ENCODE measurements at regions not wholly inside any gene's neighbourhood (a gene's known extent, or its start where the extent isn't known, plus 50 kb on each side); places are given as distances from the start of the nearest gene placed in this dataset.
A peak's percentile ranks its signal among the peaks of the same experiment; 100 is the strongest.

GRCh38 chrX:16445166-16445752 lies 204.7 kb upstream of the S100G start:
- no peaks in the 10 kb centered on the region for H3K27me3 Mint-ChIP-seq
- H3K4me1 Mint-ChIP-seq, result no peaks in the 10 kb centered on the region
- H3K27ac Mint-ChIP-seq, result no peak overlapping the region
- no peaks in the 10 kb centered on the region for H3K9me3 Mint-ChIP-seq
- no peaks in the 10 kb centered on the region for H3K36me3 Mint-ChIP-seq (ENCODE audit: low read depth)
- no peak overlapping the region for H3K4me3 Mint-ChIP-seq
- peak; percentile 50 for ATAC-seq (replicated peaks)

GRCh38 chrX:16451334-16451733 lies 198.6 kb upstream of the S100G start:
- Mint-ChIP-seq H3K4me1 (no peaks in the 10 kb centered on the region), H3K4me3 (no peak overlapping the region), H3K27ac (no peak overlapping the region), H3K36me3 (ENCODE audit: low read depth) (no peaks in the 10 kb centered on the region), H3K9me3 (no peaks in the 10 kb centered on the region), H3K27me3 (no peaks in the 10 kb centered on the region)
- no peak for ATAC-seq (replicated peaks)

GRCh38 chrX:16454926-16455325 lies 195.0 kb upstream of the S100G start:
- Mint-ChIP-seq H3K36me3 (ENCODE audit: low read depth) (no peaks in the 10 kb centered on the region), H3K27me3 (no peaks in the 10 kb centered on the region), H3K9me3 (no peaks in the 10 kb centered on the region), H3K4me3 (no peak overlapping the region), H3K4me1 (no peaks in the 10 kb centered on the region), H3K27ac (no peak overlapping the region)
- ATAC-seq (replicated peaks), result no peak

GRCh38 chrX:16457239-16457638 lies 192.7 kb upstream of the S100G start:
- Mint-ChIP-seq H3K4me1 (no peaks in the 10 kb centered on the region), H3K9me3 (no peaks in the 10 kb centered on the region), H3K27me3 (no peaks in the 10 kb centered on the region), H3K27ac (no peak overlapping the region), H3K4me3 (no peak overlapping the region), H3K36me3 (ENCODE audit: low read depth) (no peaks in the 10 kb centered on the region)
- no peak for ATAC-seq (replicated peaks)

DNA sequence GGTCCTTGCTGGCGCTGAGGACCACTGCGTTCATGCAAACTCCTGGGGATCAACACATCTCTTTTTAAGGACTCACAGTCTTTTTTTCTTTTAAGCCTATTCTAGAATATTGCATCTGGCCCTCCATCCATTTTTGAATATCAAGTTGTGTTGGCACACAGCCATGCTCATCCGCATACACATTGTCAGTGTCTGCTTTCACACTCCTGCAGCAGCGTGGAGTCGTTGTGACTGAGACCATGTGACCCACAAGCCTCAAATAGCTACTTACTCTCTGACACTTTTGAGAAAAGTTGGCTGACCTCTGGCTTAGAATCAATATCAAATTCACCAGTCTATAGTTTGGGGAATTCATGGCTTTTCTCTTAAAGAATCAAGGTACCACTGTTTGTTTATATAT lies 191.8 kb upstream of the S100G start:
- Mint-ChIP-seq H3K27me3 (no peaks in the 10 kb centered on the region), H3K4me1 (no peaks in the 10 kb centered on the region), H3K36me3 (ENCODE audit: low read depth) (no peaks in the 10 kb centered on the region), H3K9me3 (no peaks in the 10 kb centered on the region), H3K4me3 (no peak overlapping the region), H3K27ac (no peak overlapping the region)
- no peak for ATAC-seq (replicated peaks)

- Mint-ChIP-seq H3K27me3 (no peaks in the 10 kb centered on the region), H3K4me1 (no peaks in the 10 kb centered on the region), H3K27ac (no peak overlapping the region), H3K36me3 (ENCODE audit: low read depth) (no peaks in the 10 kb centered on the region), H3K9me3 (no peaks in the 10 kb centered on the region), H3K4me3 (no peak overlapping the region)
- ATAC-seq (replicated peaks), result no peak
Observed at GRCh38 chrX:16459008-16459407, 190.9 kb upstream of the S100G start.

- ATAC-seq (replicated peaks), result no peak
- Mint-ChIP-seq H3K27ac (no peak overlapping the region), H3K27me3 (no peaks in the 10 kb centered on the region), H3K36me3 (ENCODE audit: low read depth) (no peaks in the 10 kb centered on the region), H3K9me3 (no peaks in the 10 kb centered on the region), H3K4me3 (no peak overlapping the region), H3K4me1 (no peaks in the 10 kb centered on the region)
Observed at GRCh38 chrX:16461968-16462367, 188.0 kb upstream of the S100G start.

DNA sequence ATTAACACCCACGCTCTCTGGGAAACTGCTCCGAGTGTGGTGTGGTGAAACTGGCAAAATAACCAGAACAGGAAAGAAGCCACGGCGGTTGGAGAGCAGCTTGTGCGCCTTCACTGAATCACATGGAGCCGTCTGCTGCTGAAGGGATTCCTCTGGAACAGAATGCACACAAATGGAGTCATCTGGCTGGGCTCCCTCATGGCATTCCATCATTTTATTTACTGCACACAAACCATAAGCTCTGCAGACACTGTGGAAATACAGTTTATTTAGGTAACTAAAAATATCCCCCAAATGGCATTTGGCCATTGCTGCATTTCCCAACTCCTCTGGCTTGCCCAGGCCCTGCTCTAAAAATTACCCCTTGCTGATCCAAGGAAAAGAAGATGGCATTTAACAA lies 187.0 kb upstream of the S100G start:
- no peaks in the 10 kb centered on the region for H3K4me1 Mint-ChIP-seq
- ATAC-seq (replicated peaks), result no peak
- no peak overlapping the region for H3K4me3 Mint-ChIP-seq
- no peak overlapping the region for H3K27ac Mint-ChIP-seq
- no peaks in the 10 kb centered on the region for H3K36me3 Mint-ChIP-seq (ENCODE audit: low read depth)
- H3K9me3 Mint-ChIP-seq, result no peaks in the 10 kb centered on the region
- no peaks in the 10 kb centered on the region for H3K27me3 Mint-ChIP-seq

DNA sequence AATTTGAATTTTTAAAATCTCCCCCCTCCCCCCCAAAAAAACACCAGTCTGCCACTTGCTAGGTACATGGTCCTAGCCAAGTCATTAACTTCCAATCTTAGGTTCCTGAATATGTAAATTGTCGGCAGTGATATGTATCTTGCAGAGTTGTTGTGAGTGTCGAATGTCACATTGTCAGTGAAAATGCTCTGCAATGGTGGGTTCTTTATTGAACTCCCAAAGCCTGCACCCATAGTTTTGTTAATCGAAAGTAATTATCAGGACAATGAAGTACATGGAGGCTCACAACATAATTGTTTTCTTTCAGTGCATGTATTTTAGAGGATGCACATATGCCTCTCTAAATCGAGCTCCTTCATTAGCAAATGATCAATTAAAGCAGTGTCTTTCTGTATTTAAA lies 185.6 kb upstream of the S100G start:
- Mint-ChIP-seq H3K36me3 (ENCODE audit: low read depth) (no peaks in the 10 kb centered on the region), H3K9me3 (no peaks in the 10 kb centered on the region), H3K4me1 (no peaks in the 10 kb centered on the region), H3K4me3 (no peak overlapping the region), H3K27ac (no peak overlapping the region), H3K27me3 (peaks cover 6% of the 10 kb centered on the region)
- ATAC-seq (replicated peaks), result no peak

GRCh38 chrX:16465081-16465876 lies 184.7 kb upstream of the S100G start:
- Mint-ChIP-seq H3K36me3 (ENCODE audit: low read depth) (no peaks in the 10 kb centered on the region), H3K4me1 (no peaks in the 10 kb centered on the region), H3K9me3 (no peaks in the 10 kb centered on the region), H3K4me3 (no peak overlapping the region), H3K27me3 (peaks cover 6% of the 10 kb centered on the region), H3K27ac (no peak overlapping the region)
- ATAC-seq (replicated peaks), result peak; percentile 79

DNA sequence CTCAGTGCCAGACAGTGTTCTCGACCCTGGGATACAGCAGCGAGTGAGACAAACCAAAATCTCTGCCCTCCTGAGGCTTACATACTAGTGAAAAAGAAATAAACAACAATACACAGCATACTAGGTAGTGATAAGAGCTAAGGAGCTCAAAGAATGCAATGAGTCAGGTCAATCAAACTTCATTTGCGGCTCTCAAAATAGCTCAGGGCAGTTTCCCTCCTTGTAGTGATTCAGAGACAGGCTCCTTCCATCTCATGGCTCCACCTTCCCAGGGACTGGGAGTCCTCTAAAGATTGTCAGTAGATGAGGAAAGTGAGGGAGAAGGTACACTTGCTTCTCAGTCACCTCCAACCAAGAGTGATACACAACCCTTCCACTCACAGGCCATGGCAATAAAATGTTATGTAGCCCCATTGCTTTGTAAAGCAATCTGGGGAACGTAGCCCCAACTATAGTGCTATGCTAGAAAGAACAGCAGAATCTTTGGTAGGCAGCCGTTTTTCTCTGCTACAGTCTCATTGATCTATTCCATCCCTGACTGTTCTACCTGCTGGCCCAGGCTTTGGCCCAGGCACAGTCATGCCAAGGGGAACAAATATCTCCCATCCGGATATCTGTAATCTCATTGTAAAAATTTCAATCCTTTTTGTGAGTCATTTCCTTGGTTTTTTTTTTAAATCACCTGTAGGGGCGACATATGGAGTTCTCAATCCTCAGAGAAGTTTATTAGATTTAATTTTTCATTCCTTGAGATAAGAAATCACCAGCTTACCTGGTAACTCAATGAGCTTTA lies 183.1 kb upstream of the S100G start:
- Mint-ChIP-seq H3K4me1 (no peaks in the 10 kb centered on the region), H3K36me3 (ENCODE audit: low read depth) (no peaks in the 10 kb centered on the region), H3K9me3 (no peaks in the 10 kb centered on the region), H3K27ac (no peak overlapping the region), H3K4me3 (no peak overlapping the region), H3K27me3 (peaks cover 6% of the 10 kb centered on the region)
- ATAC-seq (replicated peaks), result no peak

- H3K36me3 Mint-ChIP-seq (ENCODE audit: low read depth), result no peaks in the 10 kb centered on the region
- H3K4me3 Mint-ChIP-seq, result no peak overlapping the region
- H3K27me3 Mint-ChIP-seq, result peaks cover 6% of the 10 kb centered on the region
- H3K27ac Mint-ChIP-seq, result no peak overlapping the region
- ATAC-seq (replicated peaks), result no peak
- no peaks in the 10 kb centered on the region for H3K9me3 Mint-ChIP-seq
- no peaks in the 10 kb centered on the region for H3K4me1 Mint-ChIP-seq
Observed at GRCh38 chrX:16469870-16470269, 180.1 kb upstream of the S100G start.

DNA sequence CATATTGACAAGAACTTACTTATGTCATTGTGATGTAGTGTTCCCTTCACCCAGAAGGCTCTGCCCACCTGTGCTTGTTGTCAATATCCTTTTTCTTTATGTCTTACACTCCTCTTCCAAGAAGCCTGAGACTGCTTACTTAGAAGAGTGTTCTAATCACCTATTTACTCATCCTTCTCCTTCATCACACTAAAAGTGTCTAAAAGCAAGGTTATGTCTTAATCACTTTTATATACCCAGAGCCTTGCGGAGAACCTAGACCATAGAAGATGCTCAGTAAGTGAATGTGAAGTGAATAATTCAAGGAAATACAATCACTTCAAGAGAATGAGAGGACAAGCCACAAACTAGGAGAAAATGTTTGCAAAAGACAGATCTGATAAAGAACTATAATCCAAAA lies 177.6 kb upstream of the S100G start:
- peak; percentile 67 for ATAC-seq (replicated peaks)

DNA sequence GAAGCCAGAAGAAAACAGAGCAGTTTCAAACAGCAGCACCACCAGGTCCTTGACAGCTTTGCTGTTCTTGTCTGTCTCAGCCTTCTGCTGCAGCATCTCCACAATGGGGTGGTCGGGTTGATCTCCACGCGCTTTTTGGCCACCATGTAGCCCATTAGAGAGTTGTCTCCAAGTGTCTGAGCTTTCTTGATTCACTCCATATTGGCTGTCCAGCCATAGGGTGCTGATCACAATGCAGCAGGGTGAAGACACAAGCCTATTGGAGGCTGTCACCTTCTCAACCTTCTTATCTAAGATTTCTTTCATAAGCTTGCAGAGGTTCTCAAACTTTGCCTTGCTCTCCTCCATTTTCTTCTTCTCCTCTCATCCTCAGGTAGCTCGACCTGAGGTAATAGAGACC lies 175.4 kb upstream of the S100G start:
- no peak overlapping the region for H3K27ac Mint-ChIP-seq

More for the DNA sequence above, 177.6 kb upstream of the S100G start:
- Mint-ChIP-seq H3K9me3 (no peaks in the 10 kb centered on the region), H3K27ac (no peak overlapping the region), H3K4me1 (no peaks in the 10 kb centered on the region), H3K27me3 (peaks cover 6% of the 10 kb centered on the region), H3K4me3 (no peak overlapping the region), H3K36me3 (ENCODE audit: low read depth) (no peaks in the 10 kb centered on the region)

DNA sequence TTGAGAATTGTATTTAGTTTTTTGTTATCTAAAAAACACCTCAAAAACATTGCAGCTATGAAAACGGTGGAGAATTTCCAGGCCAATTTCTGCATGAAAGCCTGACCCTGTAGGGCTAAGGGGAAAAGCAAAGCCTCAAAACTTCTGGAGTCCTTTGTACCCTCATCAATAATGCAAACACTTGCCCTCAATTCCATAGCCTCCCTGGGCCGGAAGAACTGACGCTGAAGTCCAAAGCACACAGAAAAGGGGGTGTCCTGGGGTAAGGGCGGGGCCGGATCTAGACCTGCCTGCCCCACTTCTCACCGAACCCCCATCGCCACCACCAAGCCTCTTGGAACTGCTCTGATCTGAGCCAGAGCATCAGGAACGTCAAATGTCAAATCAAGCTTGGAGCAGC lies 173.9 kb upstream of the S100G start:
- Mint-ChIP-seq H3K27me3 (no peaks in the 10 kb centered on the region), H3K4me1 (peaks cover 9% of the 10 kb centered on the region), H3K4me3 (no peak overlapping the region), H3K27ac (no peak overlapping the region), H3K36me3 (ENCODE audit: low read depth) (no peaks in the 10 kb centered on the region), H3K9me3 (no peaks in the 10 kb centered on the region)
- ATAC-seq (replicated peaks), result no peak

More for the DNA sequence above, 175.4 kb upstream of the S100G start:
- Mint-ChIP-seq H3K36me3 (ENCODE audit: low read depth) (no peaks in the 10 kb centered on the region), H3K27me3 (no peaks in the 10 kb centered on the region), H3K9me3 (no peaks in the 10 kb centered on the region), H3K4me1 (peaks cover 6% of the 10 kb centered on the region), H3K4me3 (no peak overlapping the region)
- ATAC-seq (replicated peaks), result no peak

Data from activated T-helper 17 cell treated with anti-CD3 and anti-CD28 coated beads, Interleukin-2, amount 50 U/mL, for 72 hours (primary cell).